A673 (cell line): ENCODE measurements at regions not wholly inside any gene's neighbourhood (a gene's known extent, or its start where the extent isn't known, plus 50 kb on each side); places are given as distances from the start of the nearest gene placed in this dataset.

Source experiments
- BruUV-seq: library from RNA; stranded (reverse); fragments of 400-500 nt; replicated peaks from 2 replicates; lab custom pipeline; 2021; lab: Mats Ljungman, UMichigan
- CTCF ChIA-PET: fragments of 300-600 bp; sonication (Branson Sonifier 250); formaldehyde crosslinking; loops from one replicate; lab custom pipeline; 2022; ENCODE audit warnings: antibody characterized with exemption; lab: Charles Lee
- POLR2A ChIA-PET: fragments of 300-600 bp; sonication (Branson Sonifier 250); formaldehyde crosslinking; loops from one replicate; lab custom pipeline; 2022; ENCODE audit warnings: antibody characterized with exemption; ENCODE audit not compliant: low non-redundant PET; lab: Charles Lee
- DNase-seq: peaks from one replicate; pipeline ENCODE4 v3.0.0-alpha.2; 2015; ENCODE audit warnings: low spot score
- H3K27ac ChIP-seq: fragments of 200-600 bp; sonication (generic); 2 replicates; pipeline ENCODE4 v1.5.1; 2016; ENCODE audit warnings: mixed run types, low read depth, mild to moderate bottlenecking, mixed read lengths, antibody characterized with exemption, low read length; ENCODE audit not compliant: poor library complexity, severe bottlenecking
- H3K27me3 ChIP-seq: fragments of 200-600 bp; sonication (generic); replicated peaks from 2 replicates; pipeline ENCODE4 v1.6.1; 2017; ENCODE audit warnings: mixed run types, low read depth, mild to moderate bottlenecking, mixed read lengths, antibody characterized with exemption, low read length; ENCODE audit not compliant: insufficient read depth, poor library complexity
- H3K36me3 ChIP-seq: fragments of 200-600 bp; sonication (generic); 2 replicates; pipeline ENCODE4 v1.6.1; 2016; ENCODE audit warnings: mixed run types, mild to moderate bottlenecking, mixed read lengths, antibody characterized with exemption, low read length; ENCODE audit not compliant: insufficient read depth, poor library complexity, severe bottlenecking
- H3K4me1 ChIP-seq: fragments of 200-600 bp; sonication (generic); 2 replicates; pipeline ENCODE4 v1.6.1; 2017; ENCODE audit warnings: mixed run types, mild to moderate bottlenecking, mixed read lengths, antibody characterized with exemption, low read length; ENCODE audit not compliant: insufficient read depth, poor library complexity, severe bottlenecking
- H3K4me3 ChIP-seq: fragments of 200-600 bp; sonication (generic); 2 replicates; pipeline ENCODE4 v1.5.1; 2016; ENCODE audit warnings: low read depth, mixed run types, mild to moderate bottlenecking, mixed read lengths, low read length; ENCODE audit not compliant: poor library complexity, severe bottlenecking
- H3K9me3 ChIP-seq: fragments of 200-600 bp; sonication (generic); 2 replicates; pipeline ENCODE4 v1.6.1; 2016; ENCODE audit warnings: mixed run types, low read depth, mild to moderate bottlenecking, mixed read lengths, antibody characterized with exemption, low read length; ENCODE audit not compliant: poor library complexity, severe bottlenecking
- EZH2 ChIP-seq: fragments of 200-600 bp; sonication (generic); IDR thresholded peaks from 2 replicates; pipeline ENCODE4 v1.6.1; 2017; ENCODE audit warnings: borderline replicate concordance, low read depth, mild to moderate bottlenecking, mixed read lengths, antibody characterized with exemption, low read length; ENCODE audit not compliant: poor library complexity, severe bottlenecking
- intact Hi-C: fragments of 100-400 bp; cut with micrococcal nuclease; formaldehyde crosslinking; loops from one replicate; pipeline ENCODE4 v1.10.0; 2022; ENCODE audit not compliant: unreplicated experiment
- TF ChIP-seq, protein P1 (sequence below): fragments of 300-800, 200-600 bp; sonication (generic); conservative IDR thresholded peaks from 2 replicates; pipeline ENCODE4 v1.5.1; 2017; ENCODE audit warnings: low read depth, mild to moderate bottlenecking, antibody characterized with exemption, low read length, moderate library complexity, mixed read lengths

DNA sequence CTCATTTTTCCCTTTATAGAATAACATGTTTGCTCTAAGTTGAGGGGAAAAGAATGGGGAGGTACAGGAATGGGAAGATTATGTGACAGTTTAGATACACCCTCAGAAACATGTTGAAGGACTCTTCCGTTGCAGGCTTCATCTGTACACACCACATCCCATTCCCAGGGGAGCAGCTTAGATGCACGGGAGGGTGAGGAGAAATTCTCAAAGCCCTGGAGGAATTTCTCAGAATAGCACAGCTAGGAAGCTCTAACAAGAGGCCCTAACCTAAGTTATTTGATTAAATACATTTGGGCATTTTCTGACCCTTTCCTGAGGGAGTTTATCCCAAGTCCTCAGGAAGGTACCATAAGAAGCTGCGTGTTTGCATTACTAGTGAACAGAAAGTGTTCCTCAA is 660.2 kb upstream of the IGFBP3 start:
- Histone ChIP-seq H3K27ac (no peak overlapping the region), H3K4me1 (no peaks in the 10 kb centered on the region), H3K4me3 (no peak overlapping the region), H3K36me3 (no peaks in the 10 kb centered on the region), H3K9me3 (no peaks in the 10 kb centered on the region), H3K27me3 (no peaks in the 10 kb centered on the region)
- TF ChIP-seq, protein P1, sequence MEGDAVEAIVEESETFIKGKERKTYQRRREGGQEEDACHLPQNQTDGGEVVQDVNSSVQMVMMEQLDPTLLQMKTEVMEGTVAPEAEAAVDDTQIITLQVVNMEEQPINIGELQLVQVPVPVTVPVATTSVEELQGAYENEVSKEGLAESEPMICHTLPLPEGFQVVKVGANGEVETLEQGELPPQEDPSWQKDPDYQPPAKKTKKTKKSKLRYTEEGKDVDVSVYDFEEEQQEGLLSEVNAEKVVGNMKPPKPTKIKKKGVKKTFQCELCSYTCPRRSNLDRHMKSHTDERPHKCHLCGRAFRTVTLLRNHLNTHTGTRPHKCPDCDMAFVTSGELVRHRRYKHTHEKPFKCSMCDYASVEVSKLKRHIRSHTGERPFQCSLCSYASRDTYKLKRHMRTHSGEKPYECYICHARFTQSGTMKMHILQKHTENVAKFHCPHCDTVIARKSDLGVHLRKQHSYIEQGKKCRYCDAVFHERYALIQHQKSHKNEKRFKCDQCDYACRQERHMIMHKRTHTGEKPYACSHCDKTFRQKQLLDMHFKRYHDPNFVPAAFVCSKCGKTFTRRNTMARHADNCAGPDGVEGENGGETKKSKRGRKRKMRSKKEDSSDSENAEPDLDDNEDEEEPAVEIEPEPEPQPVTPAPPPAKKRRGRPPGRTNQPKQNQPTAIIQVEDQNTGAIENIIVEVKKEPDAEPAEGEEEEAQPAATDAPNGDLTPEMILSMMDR = no peak
- intact Hi-C loops = no loop called here
- CTCF ChIA-PET = no interaction called here
- POLR2A ChIA-PET = no interaction called here
- DNase-seq = peak; percentile 13
- no TSS peak for BruUV-seq

DNA sequence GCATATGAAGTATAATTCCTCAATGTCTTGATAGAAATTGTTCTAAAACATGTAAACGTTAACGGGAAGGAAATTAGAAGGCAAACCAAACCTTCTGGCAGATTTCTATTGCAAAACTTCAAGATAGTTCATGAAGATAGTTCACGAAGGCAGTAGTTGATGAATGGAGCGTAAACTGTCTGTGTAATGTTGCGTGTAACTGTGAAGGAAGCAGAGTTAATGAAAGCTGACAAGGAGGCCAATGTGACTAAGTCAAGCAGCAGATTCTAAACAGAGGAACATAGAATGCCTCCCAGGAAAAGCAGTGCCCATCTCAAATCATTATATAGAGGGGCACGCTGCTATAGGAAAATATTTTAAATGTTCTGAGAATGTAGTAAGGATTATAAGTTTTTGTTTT is 659.7 kb upstream of the IGFBP3 start:
- intact Hi-C loops = no loop called here
- ChIA-PET POLR2A (no interaction called here), CTCF (no interaction called here)
- Histone ChIP-seq H3K4me1 (no peaks in the 10 kb centered on the region), H3K9me3 (no peaks in the 10 kb centered on the region), H3K27me3 (no peaks in the 10 kb centered on the region), H3K4me3 (no peak overlapping the region), H3K27ac (no peak overlapping the region), H3K36me3 (no peaks in the 10 kb centered on the region)
- DNase-seq = no peak
- no TSS peak for BruUV-seq
- TF ChIP-seq EZH2 = no peak
- TF ChIP-seq, protein P1 = no peak

DNA sequence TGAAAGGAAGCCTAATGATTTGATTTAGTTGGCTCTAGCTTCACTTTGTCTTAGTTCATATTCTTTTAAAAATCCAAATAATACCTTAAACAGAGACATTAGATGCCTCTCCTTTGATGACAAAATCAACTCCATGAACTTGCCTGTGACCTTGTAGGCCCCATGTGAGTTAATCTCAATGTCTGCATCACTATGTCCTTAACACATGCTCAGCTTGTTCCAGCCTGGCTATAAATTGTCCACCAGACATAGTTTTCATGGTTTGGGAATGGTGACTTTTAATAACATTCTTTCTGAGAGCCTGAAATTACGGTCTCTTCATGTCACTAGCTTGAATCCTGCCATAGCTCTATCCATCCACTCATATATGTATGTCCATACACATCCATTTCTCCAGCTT is 656.3 kb upstream of the IGFBP3 start:
- TF ChIP-seq EZH2 = no peak
- TF ChIP-seq, protein P1 = no peak
- DNase-seq = no peak
- no peak overlapping the region for H3K4me3 ChIP-seq
- no peak overlapping the region for H3K27ac ChIP-seq
- H3K4me1 ChIP-seq = no peaks in the 10 kb centered on the region
- ChIA-PET POLR2A (no interaction called here), CTCF (interaction anchor here (0.6 kb wide), 1 partner anchor 41 kb away, joined by 3 read pairs; no protein-coding TSS in a partner anchor)
- H3K27me3 ChIP-seq = no peaks in the 10 kb centered on the region
- no peaks in the 10 kb centered on the region for H3K36me3 ChIP-seq
- H3K9me3 ChIP-seq = no peaks in the 10 kb centered on the region
- BruUV-seq = no TSS peak
- intact Hi-C loops = no loop called here
